DMS79 (cell line): ENCODE measurements at regions not wholly inside any gene's neighbourhood (a gene's known extent, or its start where the extent isn't known, plus 50 kb on each side); places are given as distances from the start of the nearest gene placed in this dataset.

Experiments used
- DNase-seq: peaks from one replicate; lab custom pipeline; 2025; lab: John Stamatoyannopoulos, UW

DNA sequence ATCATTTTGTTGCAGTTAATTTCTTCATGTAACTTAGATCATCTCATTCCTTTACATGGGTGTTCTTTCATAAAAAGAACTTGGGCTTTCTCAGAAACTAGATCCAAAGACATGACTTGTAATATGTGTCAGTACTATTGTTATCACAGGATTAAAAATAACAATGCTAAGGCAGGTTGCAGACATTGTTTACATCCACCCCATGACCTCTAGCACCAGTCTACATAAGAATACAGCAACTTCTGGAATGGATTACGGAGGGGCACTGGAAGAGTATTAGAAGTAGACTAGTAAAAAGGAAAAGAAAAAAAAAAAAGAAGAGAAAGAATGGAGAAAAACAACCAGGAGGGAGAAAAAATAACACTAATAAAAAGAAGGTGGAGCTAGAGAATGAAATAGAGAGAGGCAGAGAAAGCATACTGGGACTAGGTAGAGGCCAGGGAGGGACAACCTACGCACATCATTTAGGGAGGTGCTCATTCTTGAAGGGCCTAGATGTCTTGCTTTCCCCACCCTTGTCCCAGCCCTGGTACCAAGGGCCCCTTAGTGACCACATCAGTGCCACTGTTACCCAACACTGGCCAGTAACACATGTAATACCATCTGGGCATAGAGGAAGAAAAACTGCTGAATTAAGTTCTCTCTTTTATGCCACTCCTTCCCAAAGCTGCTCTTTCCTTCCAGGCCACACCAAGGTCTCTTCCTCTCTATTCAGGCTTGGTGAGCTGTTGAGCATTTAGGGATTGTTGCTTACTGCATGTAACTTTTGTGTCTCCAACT lies 70.6 kb upstream of the KLF7 start:
- DNase-seq, result no peak

DNA sequence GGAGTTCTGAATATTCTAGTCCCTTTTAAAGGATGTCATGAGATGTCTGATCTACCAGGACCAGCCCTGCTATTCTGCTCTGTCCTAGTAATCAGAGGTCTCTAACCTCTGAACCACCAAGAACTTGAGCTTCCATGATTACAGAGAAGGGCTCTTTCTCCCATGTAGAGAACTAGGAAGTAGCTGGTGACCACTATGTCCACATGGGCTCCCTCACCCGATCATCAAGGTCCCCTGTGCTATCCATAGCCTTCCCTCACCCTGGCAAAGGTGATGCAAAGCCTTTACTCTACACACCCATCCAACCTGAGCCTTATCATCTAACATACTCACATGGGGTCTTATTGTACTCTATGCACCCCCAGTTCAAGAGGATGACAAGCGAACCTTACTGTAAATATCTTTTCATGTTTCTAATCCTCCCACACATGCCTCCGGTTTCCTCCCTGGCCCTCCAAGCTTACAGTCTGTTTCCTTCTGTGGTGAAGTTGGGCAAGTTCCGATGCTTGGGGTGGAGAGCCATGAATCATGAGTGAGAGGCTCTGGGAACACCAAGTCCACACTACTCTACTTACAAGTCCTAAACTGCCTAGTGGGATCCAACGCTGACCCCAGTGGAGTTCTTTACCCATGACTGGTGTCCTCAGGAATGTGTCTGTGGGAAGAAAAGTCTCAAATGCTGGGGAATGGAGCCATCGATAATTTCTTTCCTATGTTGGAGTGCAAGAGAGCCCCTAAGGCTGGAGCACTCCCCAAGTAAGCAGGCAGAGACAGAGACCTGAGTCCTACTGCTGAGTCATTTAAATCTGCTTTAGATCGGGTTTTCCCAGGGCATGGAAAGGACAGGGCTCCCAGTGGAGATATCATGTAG lies 73.3 kb upstream of the KLF7 start:
- DNase-seq, result no peak

DNA sequence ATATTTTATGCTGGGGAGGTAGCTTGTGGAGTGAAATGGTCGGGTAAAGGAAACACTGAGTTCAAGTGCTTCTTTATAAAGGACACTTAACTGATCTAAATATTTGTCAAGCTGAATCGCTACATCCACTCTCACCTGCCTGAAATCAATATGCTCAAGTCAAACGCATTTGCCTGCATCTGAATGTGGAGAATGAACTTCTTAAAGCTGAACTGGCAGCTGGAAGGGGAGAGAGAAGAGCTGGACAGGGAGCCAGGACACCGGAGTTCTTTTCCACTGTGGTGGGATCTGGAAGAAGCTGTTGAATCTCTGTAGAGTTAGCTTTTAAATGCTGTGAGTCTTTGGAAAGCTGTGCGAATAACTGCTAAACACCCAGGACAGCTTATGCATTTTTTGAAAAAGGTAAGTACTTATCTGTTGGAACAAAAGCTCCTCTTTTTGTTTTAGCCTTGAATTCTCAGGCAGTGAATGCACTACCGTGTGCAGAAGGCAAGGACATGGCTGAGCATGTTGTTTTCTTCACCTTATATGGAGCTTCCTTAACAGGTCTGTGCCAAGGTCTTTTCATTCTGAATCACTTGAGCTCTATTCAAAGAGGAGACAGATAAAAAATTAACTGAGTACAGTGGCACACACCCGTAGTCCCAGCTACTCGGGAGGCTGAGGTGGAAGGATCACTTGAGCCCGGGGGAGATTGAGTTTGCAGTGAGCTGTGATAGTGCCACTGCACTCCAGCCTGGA lies 74.2 kb upstream of the KLF7 start:
- DNase-seq, result peak; percentile 17

DNA sequence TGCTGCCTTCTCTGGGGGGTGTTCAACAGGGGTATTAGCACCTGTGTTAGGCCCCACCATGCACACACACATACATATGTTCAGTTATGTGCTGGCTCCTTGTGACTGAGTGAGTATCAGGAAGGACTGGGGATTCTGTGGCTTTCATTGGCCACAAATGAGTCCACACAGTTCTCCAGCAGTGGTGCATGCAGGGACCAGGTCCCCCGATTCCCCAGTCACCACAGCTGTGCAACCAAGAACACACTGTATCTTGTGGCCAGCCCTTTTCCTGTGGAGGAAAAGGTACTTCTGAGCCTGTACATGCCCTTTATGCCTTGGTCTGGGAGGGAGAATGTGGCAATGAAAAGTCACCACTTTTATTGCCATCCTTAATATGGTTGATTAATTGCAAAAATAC lies 74.9 kb upstream of the KLF7 start:
- no peak for DNase-seq

DNA sequence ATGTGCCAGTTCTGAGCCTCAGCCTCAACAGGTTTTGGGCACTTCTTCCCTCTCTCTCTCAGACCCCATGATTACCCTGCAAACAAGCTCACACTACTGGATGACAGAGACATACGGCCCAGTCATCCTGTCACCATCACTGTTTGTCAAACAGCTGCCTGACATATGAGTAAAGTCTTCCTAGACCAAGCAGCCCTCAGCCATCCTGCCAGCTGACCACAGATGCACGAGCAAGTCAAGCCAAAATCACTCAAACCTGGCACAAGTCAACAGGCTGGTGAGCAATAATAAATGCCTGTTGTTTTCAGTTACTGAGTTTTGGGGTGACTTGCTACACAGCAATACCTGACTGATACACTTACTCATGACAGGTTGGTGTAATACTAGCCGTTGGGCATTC lies 75.5 kb upstream of the KLF7 start:
- DNase-seq, result no peak

DNA sequence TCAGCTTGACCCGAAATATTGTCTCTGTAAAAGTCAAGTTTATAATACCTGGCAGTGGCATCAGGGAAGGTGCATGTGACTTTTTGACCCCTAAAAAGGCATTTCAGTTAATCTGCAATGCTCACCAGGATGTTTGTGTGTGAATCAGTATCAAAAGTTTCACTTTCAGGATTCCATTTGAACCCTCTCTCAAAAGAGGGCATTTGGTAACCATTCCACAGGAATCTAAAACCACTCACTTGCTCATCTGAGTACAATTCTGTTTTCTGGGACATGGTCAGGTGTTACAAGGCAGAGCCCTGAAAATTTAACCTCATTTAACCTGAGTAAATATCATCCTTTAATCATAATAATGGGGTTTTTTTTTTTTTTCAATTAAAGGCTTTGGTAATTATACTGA lies 77.9 kb upstream of the KLF7 start:
- no peak for DNase-seq

DNA sequence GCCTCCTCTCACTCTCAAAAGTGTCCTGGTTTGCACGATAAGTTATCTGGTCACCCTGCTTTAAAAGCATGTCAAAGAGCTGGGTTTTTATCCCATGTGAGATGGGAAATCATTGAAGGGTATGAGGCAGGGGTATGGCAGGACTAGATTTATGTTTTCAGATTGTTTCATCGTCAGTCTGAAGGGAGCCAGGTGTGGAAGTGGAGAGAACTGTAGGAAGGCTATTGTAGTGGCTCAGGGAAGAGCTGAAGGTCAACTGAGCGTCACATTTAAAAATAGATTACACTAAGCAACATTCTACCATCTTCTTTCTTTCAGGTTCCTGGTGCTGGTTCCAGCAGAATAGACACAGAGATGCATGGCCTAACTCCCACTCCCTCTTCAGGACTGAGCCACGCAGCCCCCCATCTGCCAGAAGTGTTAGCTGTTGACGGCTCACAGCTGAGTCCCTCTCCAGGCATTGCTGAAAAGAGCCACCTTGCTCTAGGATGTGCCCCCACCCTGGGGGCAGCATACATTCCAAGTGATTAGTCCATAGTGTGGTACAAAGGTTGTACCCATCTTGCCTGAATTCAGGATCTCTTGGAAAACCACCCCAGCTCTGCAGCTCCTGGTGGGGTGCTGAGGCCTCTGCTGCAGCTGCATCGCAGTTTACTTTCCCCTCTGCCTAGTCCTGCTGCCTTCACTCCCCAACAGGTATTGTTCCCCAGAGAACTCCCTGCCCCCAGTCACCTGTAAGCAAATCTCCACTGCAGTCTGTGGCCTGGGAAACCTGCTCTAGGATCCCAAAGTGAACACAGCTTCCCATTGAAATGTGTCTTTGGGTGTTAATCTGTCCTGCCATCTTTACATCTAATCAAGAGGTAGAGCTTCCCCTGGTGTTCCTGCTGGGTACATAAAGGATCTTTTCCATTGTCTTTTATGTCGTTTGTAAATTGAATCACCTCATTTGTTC lies 79.5 kb upstream of the KLF7 start:
- no peak for DNase-seq

DNA sequence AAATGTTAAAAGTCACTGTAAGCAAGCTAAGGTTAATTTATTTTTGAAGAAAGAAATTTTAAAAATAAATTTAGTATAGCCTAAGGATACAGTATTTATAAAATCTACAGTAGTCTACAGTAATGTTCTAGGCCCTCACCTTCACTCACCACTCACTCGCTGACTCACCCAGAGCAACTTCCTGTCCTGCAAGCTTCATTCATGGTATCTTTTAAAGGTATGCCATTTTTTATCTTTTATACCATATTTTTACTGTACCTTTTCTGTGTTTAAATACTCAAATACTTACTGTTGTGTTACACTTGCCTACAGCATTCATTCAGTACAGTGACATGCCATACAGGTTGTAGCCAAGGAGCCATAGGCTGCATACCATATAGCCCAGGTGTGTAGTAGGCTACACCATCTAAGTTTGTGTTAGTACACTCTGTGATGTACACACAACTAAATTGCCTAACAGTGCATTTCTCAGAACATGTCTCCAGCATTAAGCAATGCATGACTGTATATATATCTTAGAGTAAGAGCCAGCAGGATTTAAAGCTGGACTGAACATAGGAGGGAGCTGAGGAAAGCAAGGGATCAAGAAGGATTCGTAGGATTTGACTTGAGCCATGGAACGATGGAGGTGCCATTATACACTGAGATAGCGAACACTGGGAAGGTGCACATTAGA lies 83.1 kb upstream of the KLF7 start:
- no peak for DNase-seq

DNA sequence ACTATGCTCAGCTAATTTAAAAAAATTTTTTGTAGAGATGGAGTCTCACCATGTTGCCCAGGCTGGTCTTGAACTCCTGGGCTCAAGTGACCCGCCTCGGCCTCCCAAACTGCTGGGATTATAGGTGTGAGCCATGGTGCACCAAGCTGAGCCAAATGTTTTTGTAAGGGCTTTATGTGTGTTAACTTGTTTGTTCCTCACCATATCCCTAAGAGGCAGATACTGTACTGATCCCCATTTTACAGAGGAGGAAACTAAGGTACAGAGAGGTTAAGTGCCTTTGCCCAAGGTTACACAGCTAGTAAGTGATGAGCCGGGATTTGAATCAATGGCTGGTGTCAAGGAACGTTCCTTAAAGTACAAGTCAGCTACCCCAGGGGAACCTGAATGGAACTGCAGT lies 85.3 kb upstream of the KLF7 start:
- no peak for DNase-seq

DNA sequence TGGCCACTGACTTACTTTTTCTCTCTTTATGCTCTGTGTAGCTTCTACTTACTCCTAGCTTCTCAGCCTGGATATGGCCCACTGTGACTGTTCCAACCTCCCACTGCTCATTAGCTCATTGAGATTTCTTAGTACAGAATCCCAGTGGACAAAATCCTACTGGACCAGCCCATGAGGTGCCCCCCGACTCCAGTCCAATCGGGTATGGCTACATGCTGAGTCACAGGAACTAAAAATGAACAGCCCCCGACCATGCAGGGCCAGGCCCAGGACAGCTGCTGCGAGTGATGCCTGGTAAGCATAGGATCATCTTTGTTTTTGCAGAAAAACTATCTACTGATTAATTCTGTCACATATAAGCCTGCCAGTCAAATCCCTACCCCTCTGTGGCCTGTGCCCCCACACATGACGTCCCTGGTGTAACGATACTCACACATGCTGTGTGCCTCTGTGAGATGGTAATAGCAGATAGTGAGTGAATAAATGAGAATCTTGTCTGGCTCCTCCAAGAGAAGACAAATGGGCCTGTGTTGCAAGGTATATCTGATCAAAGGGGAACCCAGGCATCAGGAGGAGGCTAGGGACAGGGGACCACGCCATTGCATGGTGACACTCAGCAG lies 85.9 kb upstream of the KLF7 start:
- DNase-seq, result no peak

DNA sequence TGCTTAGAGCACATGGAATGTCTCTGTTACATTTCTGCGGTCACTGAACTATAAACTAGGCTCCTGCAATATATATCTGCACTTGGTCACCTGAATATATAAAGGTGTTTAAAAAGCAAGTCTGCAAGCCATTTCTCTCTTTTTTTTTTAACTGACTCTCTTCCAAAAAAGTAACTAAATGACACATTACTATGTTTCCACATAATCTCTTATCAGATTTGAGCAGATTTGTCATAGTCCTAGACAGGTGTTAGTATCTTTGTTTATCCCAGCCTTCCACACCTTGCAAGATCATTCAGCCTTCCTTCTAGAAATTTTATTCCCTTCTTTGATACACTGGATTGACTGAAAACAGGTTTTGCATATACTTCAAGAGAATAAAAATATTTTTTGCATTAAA lies 86.7 kb upstream of the KLF7 start:
- no peak for DNase-seq

DNA sequence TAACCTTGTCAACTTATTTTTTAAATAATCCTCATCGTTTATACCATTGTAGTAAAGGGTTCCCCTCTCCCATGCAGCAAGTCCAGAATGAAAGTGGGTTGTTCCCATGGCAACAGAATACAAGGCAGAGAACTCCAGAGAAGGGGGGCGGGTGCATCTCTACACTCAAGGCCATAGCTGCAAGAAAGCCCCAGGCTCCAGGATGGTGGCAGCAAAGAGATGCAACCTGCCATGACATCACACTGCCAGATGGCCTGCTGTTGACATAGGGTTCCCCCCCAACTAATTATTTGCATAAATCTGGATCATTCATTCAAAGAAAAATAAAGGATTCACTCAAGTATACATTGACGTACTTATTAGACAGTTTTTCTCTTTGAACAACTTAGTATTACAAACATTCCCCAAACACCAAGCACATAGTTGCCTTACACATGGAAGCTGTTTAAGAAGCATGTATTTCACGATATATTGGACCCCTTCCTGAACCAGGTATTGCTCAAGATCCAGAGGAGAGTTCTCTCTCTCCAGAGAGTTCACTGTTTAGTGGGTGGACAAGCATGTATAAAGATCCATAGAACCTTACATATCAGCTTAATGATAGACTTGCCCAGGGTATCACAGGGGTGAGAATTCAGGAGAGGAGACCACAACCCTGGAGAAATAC lies 87.4 kb upstream of the KLF7 start:
- DNase-seq, result peak; percentile 59

DNA sequence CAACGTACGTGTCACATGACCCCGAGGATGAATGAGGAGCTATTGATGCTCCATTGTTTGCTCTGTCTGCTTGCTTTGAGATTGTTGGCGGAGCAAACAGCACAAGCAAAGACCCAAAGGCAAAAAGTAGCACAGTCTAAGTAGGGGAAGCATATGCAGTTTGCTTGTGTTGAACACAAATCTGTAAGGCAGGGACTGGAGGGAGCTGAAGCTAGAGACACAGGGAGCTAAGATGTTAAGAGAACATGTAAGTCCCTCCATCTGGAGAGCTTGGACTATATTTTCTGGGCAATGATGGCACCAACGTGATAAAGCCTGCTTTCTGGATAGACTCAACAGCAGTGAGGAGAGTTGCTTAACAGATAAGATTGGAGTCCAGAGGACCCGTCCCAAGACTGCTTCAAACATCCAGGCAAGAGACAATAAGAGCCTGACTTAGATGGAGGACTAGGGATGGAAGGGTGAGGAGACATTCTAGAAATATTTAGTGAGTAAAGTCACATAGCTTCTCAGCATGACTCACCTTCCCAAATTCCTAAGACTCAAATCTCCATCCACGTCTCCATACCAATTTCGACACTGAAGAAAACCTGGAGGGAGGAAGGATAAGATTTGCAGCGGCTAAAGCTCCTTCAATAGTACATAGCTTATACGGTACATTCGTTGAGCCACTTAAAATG lies 88.1 kb upstream of the KLF7 start:
- DNase-seq, result no peak

DNA sequence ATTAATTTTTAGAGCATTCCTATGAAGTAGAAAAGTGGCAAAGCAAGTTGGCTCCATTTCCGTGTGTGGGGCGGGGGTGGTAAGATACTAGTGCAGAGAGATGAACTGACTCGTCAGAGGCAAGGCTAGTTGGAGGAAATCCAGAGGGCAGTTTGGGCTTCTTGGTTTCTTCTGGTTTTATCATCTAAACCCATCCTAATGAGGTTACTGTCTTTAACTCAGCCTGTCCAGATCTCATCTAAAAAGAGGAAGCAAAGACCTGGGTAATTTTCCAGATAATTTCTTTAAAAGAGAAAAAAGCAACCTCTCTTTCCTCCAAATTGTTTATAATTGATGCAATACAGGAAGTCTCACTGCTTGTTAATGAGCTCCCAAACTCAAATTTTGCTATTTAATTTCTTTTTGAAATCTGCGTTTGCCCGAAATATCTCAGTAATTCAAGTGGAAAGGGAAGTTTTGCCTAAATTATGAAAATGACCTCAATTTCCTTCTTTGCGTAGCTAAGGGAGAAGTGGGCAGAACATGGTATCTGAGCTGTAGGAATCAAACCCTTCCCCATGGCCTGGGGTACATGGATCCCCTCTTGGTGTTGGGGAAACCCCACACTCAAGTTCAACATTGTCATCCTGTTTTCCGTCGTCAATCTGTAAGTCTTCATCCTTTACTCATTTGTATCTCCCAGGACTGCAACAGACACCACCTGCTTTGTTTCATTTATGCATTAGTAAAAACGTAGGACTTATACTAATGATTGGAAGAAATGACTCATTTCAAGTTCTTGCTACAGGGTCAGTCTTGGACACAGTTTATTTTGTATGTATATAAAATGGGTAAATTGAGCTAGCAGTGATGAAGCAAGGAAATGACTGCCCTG lies 89.1 kb upstream of the KLF7 start:
- no peak for DNase-seq

DNA sequence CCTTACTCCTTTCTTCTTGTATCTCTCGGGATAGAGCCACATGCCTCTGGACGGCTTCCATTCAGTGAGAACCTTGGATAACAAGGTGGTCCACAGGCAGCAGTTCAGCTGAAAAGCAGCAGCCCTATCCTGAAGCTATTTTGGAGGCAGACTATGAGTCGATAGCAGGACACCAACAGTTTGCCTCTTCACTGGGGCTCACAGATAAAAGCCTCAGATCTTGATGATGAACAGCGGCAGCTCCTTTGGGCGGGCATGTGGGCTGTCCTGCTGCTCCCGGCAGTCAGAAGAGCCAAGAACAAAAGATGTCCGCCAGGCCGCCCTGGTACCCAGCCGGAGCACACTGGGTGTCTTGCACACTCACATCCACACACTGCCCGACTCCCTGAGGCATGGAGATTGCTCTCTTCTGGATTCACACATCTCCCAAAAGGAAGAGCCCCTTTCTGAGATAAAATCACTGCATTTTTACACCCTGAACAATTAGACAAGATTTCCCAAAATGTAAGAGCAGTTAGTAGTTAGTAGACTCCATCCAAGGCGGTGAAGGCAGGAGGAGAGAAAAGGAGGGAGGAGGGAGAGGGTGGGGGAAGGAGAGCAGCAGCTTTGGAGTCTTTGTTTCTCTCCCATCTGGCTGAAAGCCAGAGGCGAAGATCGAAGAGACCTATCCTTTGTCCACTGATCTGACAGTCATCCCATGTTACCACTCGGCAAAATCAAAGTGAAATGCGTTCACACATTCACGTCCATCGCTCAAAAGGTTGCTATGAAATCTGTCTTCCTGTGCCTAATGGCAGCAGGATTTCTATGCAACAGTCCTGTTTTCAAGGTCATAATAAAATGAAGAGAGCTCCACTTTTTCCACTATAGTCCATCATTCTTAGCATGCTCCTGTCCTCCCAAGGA lies 90.1 kb upstream of the KLF7 start:
- no peak for DNase-seq

DNA sequence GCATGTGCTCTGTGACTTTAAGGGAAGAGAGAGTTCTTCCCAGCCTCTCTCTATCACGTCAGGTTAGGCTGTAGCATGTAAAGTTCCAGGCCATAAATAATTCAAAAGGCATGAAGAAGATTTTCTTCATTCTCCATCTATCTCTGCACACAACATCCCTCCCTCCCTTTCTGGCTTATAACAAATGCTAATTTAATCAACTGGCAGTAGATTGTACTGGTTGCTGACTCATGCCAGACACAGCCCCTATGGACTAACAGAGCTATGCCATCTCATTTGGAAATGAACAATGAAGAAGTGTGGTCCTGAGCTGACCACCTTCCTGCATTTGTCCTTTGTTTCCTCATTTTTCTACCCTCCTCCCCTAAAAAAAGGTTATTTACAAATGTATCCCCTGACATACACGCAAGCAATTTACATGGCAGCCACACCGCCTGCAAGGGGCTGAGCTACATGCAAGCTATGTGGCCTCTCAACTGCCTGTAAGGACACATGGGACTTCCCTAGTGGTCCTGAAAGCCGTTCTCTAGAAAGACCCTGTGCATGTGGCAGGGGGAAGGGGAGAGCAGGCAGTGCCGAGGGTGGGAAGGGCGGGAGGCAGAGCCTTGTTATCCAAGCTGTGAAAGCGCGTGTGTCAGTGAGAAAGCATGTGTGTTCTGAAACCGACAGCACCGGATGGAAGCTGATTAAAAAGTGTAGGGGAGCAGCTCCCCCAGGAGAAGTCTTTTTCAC lies 90.9 kb upstream of the KLF7 start:
- DNase-seq, result no peak
